Adrenal gland (tissue), 5 donors: ENCODE measurements at regions not wholly inside any gene's neighbourhood (a gene's known extent, or its start where the extent isn't known, plus 50 kb on each side); places are given as distances from the start of the nearest gene placed in this dataset.

Source experiments
- POLR2A ChIP-seq, 2 donors: fragments of 450-650 bp; IDR thresholded peaks; one replicate each; pipeline ENCODE4 v1.6.1; 2017; ENCODE audit warnings: antibody characterized with exemption in 2 of 2, mild to moderate bottlenecking in 2 of 2, moderate library complexity in 1 of 2
- TF ChIP-seq, protein P1 (sequence below), 6 experiments: fragments of 450-650 bp in 4 of 6; fragments of 200-600 bp in 2 of 6; sonication (generic) in 1 of 6; IDR thresholded peaks; 1 replicate in 5 of 6; 2 replicates in 1 of 6; pipeline versions ENCODE4 v1.5.1 to v1.8.0; 2016 to 2021; ENCODE audit warnings: antibody characterized with exemption in 6 of 6, mild to moderate bottlenecking in 2 of 6, moderate library complexity in 1 of 6
- donor health status: DM: no; HTN: no; CAD: no.

DNA sequence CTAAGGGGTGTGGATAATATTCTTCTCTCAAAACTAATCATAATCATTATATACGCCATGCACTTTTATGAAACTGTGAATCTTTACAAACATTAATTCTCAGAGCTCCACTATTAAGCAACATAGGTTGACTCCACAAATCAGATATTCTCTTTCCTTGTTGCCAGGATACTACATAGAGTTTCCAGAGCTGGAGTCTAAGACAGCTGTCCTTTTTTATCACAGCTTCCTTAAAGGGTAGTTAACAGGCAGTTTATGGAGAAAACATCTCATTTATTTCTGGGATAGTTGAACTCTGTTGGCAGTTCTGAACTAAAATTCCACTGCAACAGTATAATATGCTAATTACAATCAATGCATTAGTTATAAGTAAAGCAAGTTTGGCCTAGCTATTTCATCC, 152.1 kb upstream of the PPP1R2C start:
- TF ChIP-seq, protein P1, sequence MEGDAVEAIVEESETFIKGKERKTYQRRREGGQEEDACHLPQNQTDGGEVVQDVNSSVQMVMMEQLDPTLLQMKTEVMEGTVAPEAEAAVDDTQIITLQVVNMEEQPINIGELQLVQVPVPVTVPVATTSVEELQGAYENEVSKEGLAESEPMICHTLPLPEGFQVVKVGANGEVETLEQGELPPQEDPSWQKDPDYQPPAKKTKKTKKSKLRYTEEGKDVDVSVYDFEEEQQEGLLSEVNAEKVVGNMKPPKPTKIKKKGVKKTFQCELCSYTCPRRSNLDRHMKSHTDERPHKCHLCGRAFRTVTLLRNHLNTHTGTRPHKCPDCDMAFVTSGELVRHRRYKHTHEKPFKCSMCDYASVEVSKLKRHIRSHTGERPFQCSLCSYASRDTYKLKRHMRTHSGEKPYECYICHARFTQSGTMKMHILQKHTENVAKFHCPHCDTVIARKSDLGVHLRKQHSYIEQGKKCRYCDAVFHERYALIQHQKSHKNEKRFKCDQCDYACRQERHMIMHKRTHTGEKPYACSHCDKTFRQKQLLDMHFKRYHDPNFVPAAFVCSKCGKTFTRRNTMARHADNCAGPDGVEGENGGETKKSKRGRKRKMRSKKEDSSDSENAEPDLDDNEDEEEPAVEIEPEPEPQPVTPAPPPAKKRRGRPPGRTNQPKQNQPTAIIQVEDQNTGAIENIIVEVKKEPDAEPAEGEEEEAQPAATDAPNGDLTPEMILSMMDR (IDR thresholded peaks at IDR 0.05): no peak
- no peak for TF ChIP-seq POLR2A (IDR thresholded peaks at IDR 0.05)
